ENCODE measurements at regions not wholly inside any gene's neighbourhood (a gene's known extent, or its start where the extent isn't known, plus 50 kb on each side); places are given as distances from the start of the nearest gene placed in this dataset.
"Not testable (repeated sequence)": the region's sequence is repeated elsewhere in the genome, so short reads cannot be mapped to it uniquely, and the experiment has no call there.

DNA sequence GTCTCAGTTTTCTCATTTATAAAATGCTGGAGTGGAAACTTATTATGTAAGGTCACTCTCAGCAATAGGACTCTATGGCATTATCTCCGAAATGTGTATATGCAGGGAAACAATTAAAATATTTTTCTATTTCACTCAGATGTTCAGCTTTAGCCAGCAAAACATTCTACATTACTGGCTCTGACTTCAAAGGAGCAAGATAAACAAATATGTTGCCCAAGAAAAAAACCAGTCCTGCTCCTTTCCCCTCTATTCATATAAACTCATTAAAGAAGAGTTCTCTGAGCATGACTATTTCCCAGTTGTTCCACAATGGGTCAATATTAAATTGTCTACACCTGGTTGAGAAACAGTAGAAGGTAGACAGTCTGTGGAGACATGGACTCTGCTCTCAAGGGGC, 155.0 kb downstream of the NPR3 start:
- Mint-ChIP-seq H3K27me3 (ENCODE audit: low read depth, poor library complexity) (no peaks in the 10 kb centered on the region), H3K4me3 (no peak overlapping the region), H3K4me1 (no peaks in the 10 kb centered on the region), H3K36me3 (ENCODE audit: low read depth) (no peaks in the 10 kb centered on the region), H3K9me3 (no peaks in the 10 kb centered on the region), H3K27ac (no peak overlapping the region)
- DNase-seq: no peak
- TF ChIP-seq, protein P1, sequence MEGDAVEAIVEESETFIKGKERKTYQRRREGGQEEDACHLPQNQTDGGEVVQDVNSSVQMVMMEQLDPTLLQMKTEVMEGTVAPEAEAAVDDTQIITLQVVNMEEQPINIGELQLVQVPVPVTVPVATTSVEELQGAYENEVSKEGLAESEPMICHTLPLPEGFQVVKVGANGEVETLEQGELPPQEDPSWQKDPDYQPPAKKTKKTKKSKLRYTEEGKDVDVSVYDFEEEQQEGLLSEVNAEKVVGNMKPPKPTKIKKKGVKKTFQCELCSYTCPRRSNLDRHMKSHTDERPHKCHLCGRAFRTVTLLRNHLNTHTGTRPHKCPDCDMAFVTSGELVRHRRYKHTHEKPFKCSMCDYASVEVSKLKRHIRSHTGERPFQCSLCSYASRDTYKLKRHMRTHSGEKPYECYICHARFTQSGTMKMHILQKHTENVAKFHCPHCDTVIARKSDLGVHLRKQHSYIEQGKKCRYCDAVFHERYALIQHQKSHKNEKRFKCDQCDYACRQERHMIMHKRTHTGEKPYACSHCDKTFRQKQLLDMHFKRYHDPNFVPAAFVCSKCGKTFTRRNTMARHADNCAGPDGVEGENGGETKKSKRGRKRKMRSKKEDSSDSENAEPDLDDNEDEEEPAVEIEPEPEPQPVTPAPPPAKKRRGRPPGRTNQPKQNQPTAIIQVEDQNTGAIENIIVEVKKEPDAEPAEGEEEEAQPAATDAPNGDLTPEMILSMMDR (IDR thresholded peaks at IDR 0.05): no peak

DNA sequence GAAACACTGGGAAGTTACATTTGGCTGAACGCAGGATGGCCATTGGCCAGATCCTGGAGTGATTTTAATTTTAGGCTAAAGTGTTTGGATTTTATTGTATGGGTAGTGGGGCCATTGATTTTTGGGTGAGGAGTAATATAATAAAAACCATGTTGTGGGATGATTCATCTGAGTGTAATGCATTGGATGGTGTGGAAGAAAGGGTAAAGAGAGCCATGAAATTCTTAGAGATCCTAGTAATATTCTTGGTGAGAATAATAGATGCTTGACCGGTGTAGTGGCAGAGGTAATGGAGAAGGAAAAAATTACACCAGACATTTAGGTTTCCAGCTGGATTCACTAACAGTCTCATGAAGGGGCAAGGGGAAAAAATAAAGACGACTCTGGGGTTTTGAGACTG, 158.1 kb downstream of the NPR3 start:
- H3K36me3 Mint-ChIP-seq (ENCODE audit: low read depth): no peaks in the 10 kb centered on the region

DNA sequence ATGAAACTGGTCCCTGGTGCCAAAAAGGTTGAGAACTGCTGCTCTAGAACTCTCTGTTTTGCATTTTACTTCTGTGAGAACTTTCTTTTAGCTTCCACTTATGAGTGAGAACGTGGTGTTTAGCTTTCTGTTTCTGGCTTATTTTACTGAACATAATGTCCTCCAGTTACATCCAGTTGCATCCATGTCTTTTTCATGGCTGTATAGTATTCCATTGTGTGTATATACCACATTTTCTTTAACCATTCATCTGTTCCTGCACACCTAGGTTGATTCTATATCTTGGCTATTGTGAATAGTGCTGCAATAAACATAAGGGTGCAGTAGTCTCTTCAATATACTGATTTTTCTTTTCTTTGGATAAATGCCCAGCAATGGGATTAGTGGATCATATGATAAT, 165.7 kb downstream of the NPR3 start:
- H3K4me3 Mint-ChIP-seq: no peak overlapping the region
- TF ChIP-seq, protein P1 (IDR thresholded peaks at IDR 0.05): no peak
- H3K27me3 Mint-ChIP-seq (ENCODE audit: low read depth, poor library complexity): no peaks in the 10 kb centered on the region
- no peaks in the 10 kb centered on the region for H3K36me3 Mint-ChIP-seq (ENCODE audit: low read depth)
- peaks cover 27% of the 10 kb centered on the region for H3K9me3 Mint-ChIP-seq
- H3K4me1 Mint-ChIP-seq: no peaks in the 10 kb centered on the region
- no peak for DNase-seq
- H3K27ac Mint-ChIP-seq: no peak overlapping the region

More for the DNA sequence above, 158.1 kb downstream of the NPR3 start:
- H3K4me3 Mint-ChIP-seq: no peak overlapping the region
- H3K9me3 Mint-ChIP-seq: peaks cover 8% of the 10 kb centered on the region
- no peaks in the 10 kb centered on the region for H3K4me1 Mint-ChIP-seq
- no peaks in the 10 kb centered on the region for H3K27me3 Mint-ChIP-seq (ENCODE audit: low read depth, poor library complexity)
- H3K27ac Mint-ChIP-seq: no peak overlapping the region
- DNase-seq: no peak
- TF ChIP-seq, protein P1 (IDR thresholded peaks at IDR 0.05): no peak

DNA sequence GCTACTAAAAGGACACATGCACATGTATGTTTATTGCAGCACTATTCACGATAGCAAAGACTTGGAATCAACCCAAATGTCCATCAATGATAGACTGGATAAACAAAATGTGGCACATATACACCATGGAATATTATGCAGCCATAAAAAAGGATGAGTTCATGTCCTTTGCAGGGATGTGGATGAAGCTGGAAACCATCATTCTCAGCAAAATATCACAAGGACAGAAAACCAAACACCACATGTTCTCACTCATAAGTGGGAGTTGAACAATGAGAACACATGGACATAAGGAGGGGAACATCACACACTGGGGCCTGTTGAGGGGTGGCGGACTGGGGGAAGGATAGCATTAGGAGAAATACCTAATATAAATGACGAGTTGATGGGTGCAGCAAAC, 168.2 kb downstream of the NPR3 start:
- H3K27me3 Mint-ChIP-seq (ENCODE audit: low read depth, poor library complexity); H3K4me1 Mint-ChIP-seq; H3K36me3 Mint-ChIP-seq (ENCODE audit: low read depth); DNase-seq; H3K4me3 Mint-ChIP-seq; H3K27ac Mint-ChIP-seq: not testable (repeated sequence)
- H3K9me3 Mint-ChIP-seq: peaks cover 37% of the 10 kb centered on the region

DNA sequence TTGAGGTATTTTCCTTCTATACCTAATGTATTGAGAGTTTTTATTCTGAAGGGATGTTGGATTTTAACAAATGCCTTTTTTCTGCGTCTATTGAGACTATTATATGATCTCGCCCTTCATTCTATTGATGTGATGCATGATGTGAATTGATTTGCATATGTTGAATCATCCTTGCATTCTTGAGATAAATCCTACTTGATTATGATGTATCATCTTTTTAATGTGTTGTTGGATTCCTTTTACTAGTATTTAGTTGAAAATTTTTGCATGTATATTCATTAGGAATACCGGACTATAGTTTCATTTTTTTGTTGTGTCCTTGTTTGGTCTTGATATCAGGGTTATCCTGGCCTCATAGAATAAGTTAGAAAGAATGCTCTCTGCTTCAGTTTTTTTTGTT, 169.7 kb downstream of the NPR3 start:
- no peaks in the 10 kb centered on the region for H3K4me1 Mint-ChIP-seq
- H3K27me3 Mint-ChIP-seq (ENCODE audit: low read depth, poor library complexity): no peaks in the 10 kb centered on the region
- no peak overlapping the region for H3K27ac Mint-ChIP-seq
- peaks cover 42% of the 10 kb centered on the region for H3K9me3 Mint-ChIP-seq
- H3K36me3 Mint-ChIP-seq (ENCODE audit: low read depth): no peaks in the 10 kb centered on the region
- no peak for DNase-seq
- TF ChIP-seq, protein P1 (IDR thresholded peaks at IDR 0.05): no peak
- no peak overlapping the region for H3K4me3 Mint-ChIP-seq

DNA sequence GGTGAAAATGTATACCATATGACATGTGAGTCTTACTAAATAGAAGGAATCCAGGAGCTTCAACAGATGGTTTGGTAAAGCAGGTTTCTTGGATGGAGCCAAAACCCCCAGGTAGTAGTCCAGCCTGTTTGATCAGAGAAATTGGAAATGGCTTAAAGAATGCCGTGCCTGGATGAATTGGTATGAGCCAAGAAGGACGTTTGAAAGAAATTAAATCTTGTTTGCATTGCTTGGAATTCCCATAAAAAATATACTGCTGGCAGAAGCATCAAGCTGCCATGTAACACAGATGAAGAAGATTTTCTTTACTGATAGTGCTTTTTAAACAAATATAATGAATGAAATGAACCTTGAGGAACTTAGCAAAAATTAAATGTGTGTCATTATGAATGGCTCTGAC, 176.3 kb downstream of the NPR3 start:
- Mint-ChIP-seq H3K27me3 (ENCODE audit: low read depth, poor library complexity) (peaks cover 4% of the 10 kb centered on the region), H3K4me1 (no peaks in the 10 kb centered on the region), H3K9me3 (peaks cover 20% of the 10 kb centered on the region), H3K4me3 (no peak overlapping the region), H3K27ac (no peak overlapping the region), H3K36me3 (ENCODE audit: low read depth) (no peaks in the 10 kb centered on the region)
- DNase-seq: no peak
- TF ChIP-seq, protein P1 (IDR thresholded peaks at IDR 0.05): no peak

Measured in nephron progenitor cell (in vitro differentiated cells).